ENCODE measurements at regions not wholly inside any gene's neighbourhood (a gene's known extent, or its start where the extent isn't known, plus 50 kb on each side); places are given as distances from the start of the nearest gene placed in this dataset.

DNA sequence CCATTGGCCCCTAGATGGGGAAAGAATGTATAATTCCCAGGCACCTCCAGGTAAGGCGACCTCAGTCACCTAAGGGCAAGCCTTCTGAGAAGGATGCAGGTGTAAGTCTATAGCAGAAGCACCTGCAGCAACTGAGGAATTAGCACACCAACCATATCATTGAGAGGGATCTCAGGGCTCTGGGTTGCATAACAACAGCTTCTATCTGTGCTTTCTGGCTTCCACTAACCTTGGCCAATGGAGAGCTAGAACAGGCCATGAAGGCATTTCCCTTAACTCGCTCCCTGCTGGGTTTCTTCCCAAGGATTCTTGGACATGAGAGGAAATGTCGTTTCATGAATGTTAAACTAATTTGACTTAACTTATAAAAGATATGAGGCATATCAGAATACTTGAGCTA, 177.8 kb upstream of the GK2 start:
- Histone ChIP-seq H3K27me3 (replicated peaks; ENCODE audit: insufficient read depth, low read depth, low read length, poor library complexity) (no peaks in the 10 kb centered on the region), H3K4me1 (ENCODE audit: insufficient read depth, low read length, poor library complexity, severe bottlenecking) (no peaks in the 10 kb centered on the region), H3K9me3 (ENCODE audit: low read depth, low read length, poor library complexity, severe bottlenecking) (no peaks in the 10 kb centered on the region), H3K4me3 (ENCODE audit: low read depth, low read length, poor library complexity, severe bottlenecking) (no peak overlapping the region), H3K27ac (ENCODE audit: low read depth, low read length, poor library complexity, severe bottlenecking) (no peak overlapping the region), H3K36me3 (ENCODE audit: insufficient read depth, low read length, poor library complexity, severe bottlenecking) (no peaks in the 10 kb centered on the region)
- peak; percentile 2 for DNase-seq (ENCODE audit: low spot score)
- intact Hi-C loops (cut with micrococcal nuclease; ENCODE audit: unreplicated experiment) = no loop called here
- ChIA-PET POLR2A (ENCODE audit: low non-redundant PET) (no interaction called here), CTCF (no interaction called here)
- BruUV-seq (replicated peaks) = no TSS peak
- TF ChIP-seq EZH2 (IDR thresholded peaks at IDR 0.05; ENCODE audit: borderline replicate concordance, low read depth, low read length, poor library complexity, severe bottlenecking) = no peak
- TF ChIP-seq, protein P1, sequence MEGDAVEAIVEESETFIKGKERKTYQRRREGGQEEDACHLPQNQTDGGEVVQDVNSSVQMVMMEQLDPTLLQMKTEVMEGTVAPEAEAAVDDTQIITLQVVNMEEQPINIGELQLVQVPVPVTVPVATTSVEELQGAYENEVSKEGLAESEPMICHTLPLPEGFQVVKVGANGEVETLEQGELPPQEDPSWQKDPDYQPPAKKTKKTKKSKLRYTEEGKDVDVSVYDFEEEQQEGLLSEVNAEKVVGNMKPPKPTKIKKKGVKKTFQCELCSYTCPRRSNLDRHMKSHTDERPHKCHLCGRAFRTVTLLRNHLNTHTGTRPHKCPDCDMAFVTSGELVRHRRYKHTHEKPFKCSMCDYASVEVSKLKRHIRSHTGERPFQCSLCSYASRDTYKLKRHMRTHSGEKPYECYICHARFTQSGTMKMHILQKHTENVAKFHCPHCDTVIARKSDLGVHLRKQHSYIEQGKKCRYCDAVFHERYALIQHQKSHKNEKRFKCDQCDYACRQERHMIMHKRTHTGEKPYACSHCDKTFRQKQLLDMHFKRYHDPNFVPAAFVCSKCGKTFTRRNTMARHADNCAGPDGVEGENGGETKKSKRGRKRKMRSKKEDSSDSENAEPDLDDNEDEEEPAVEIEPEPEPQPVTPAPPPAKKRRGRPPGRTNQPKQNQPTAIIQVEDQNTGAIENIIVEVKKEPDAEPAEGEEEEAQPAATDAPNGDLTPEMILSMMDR (conservative IDR thresholded peaks at IDR 0.05; ENCODE audit: low read depth, low read length) = no peak

DNA sequence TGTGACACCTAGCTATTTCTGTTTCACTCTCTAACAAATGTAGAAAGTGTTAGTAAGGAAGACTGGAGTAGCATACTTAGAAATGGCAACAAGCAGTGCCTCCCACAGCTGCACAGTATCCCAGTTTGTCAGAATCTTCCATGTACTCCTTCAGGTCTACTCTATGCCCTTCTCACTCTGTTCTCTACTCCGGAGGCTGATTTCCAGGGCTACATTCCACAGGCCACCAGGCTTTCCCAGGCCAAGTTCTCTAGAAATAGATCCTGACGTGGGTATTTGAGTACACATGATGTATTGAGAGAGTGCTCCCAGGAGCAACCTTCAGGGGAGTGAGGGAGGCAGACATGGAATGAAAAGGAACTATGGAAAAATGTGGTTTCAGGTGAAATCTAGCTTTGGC, 177.3 kb upstream of the GK2 start:
- CTCF ChIA-PET = no interaction called here

GRCh38 chr4:79584902-79585301, 176.9 kb upstream of the GK2 start:
- BruUV-seq (replicated peaks) = no TSS peak

More for the DNA sequence above, 177.3 kb upstream of the GK2 start:
- DNase-seq (ENCODE audit: low spot score) = no peak
- no peak overlapping the region for H3K27ac ChIP-seq (ENCODE audit: low read depth, low read length, poor library complexity, severe bottlenecking)
- no TSS peak for BruUV-seq (replicated peaks)
- H3K36me3 ChIP-seq (ENCODE audit: insufficient read depth, low read length, poor library complexity, severe bottlenecking) = no peaks in the 10 kb centered on the region
- no peaks in the 10 kb centered on the region for H3K27me3 ChIP-seq (replicated peaks; ENCODE audit: insufficient read depth, low read depth, low read length, poor library complexity)
- H3K9me3 ChIP-seq (ENCODE audit: low read depth, low read length, poor library complexity, severe bottlenecking) = no peaks in the 10 kb centered on the region
- POLR2A ChIA-PET (ENCODE audit: low non-redundant PET) = no interaction called here
- no peak for TF ChIP-seq EZH2 (IDR thresholded peaks at IDR 0.05; ENCODE audit: borderline replicate concordance, low read depth, low read length, poor library complexity, severe bottlenecking)
- TF ChIP-seq, protein P1 (conservative IDR thresholded peaks at IDR 0.05; ENCODE audit: low read depth, low read length) = no peak
- intact Hi-C loops (cut with micrococcal nuclease; ENCODE audit: unreplicated experiment) = no loop called here
- H3K4me3 ChIP-seq (ENCODE audit: low read depth, low read length, poor library complexity, severe bottlenecking) = no peak overlapping the region
- H3K4me1 ChIP-seq (ENCODE audit: insufficient read depth, low read length, poor library complexity, severe bottlenecking) = no peaks in the 10 kb centered on the region

More at GRCh38 chr4:79584902-79585301, 176.9 kb upstream of the GK2 start:
- H3K27me3 ChIP-seq (replicated peaks; ENCODE audit: insufficient read depth, low read depth, low read length, poor library complexity) = no peaks in the 10 kb centered on the region
- H3K9me3 ChIP-seq (ENCODE audit: low read depth, low read length, poor library complexity, severe bottlenecking) = no peaks in the 10 kb centered on the region
- intact Hi-C loops (cut with micrococcal nuclease; ENCODE audit: unreplicated experiment) = no loop called here
- no peak overlapping the region for H3K27ac ChIP-seq (ENCODE audit: low read depth, low read length, poor library complexity, severe bottlenecking)
- H3K4me1 ChIP-seq (ENCODE audit: insufficient read depth, low read length, poor library complexity, severe bottlenecking) = no peaks in the 10 kb centered on the region
- DNase-seq (ENCODE audit: low spot score) = no peak
- ChIA-PET POLR2A (ENCODE audit: low non-redundant PET) (no interaction called here), CTCF (no interaction called here)
- no peak for TF ChIP-seq EZH2 (IDR thresholded peaks at IDR 0.05; ENCODE audit: borderline replicate concordance, low read depth, low read length, poor library complexity, severe bottlenecking)
- TF ChIP-seq, protein P1 (conservative IDR thresholded peaks at IDR 0.05; ENCODE audit: low read depth, low read length) = no peak
- H3K4me3 ChIP-seq (ENCODE audit: low read depth, low read length, poor library complexity, severe bottlenecking) = no peak overlapping the region
- H3K36me3 ChIP-seq (ENCODE audit: insufficient read depth, low read length, poor library complexity, severe bottlenecking) = no peaks in the 10 kb centered on the region

Data from A673 (cell line).